GM21381 (cell line): ENCODE measurements at regions not wholly inside any gene's neighbourhood (a gene's known extent, or its start where the extent isn't known, plus 50 kb on each side); places are given as distances from the start of the nearest gene placed in this dataset.
"Not testable (repeated sequence)": the region's sequence is repeated elsewhere in the genome, so short reads cannot be mapped to it uniquely, and the experiment has no call there.

Experiments used
- ATAC-seq: cut with Tn5 transposase; IDR thresholded peaks from one replicate; pipeline ENCODE4 v1.9.1; 2021; ENCODE audit warnings: mild to moderate bottlenecking, moderate library complexity; ENCODE audit not compliant: unreplicated experiment

DNA sequence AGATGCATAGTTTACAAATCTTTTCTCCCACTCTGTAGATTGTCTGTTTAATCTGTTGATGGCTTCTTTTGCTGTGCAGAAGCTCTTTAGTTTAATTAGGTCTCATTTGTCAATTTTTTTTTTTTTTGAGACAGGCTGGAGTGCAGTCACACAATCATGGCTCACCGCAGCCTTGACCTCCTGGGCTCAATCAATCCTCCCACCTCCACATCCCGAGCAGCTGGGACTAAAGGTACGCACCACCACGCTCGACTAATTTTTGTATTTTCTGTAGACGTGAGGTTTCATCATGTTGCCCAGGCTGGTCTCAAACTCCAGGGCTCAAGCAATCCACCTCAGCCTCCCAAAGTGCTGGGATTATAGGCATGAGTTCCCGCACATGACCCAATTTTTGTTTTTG, 1655.8 kb downstream of the REEP3 start:
- no peak for ATAC-seq

DNA sequence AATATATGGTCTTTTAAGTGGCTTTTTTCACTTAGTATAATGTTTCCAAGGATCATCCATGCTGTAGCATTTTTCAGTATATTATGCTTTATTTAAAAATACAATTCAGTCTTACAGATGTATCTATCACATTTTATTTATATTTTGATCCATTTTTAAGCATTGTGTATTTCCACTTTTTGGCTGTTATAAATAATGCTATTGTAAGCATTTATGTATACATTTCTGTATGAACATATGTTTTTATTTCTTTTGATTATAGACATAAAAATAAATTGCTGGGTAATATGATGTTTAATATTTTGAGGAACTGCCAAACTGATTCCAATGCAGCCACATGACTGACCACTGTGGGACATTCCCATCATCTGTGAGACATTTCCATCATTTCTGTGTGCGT, 1662.0 kb downstream of the REEP3 start:
- ATAC-seq = no peak

DNA sequence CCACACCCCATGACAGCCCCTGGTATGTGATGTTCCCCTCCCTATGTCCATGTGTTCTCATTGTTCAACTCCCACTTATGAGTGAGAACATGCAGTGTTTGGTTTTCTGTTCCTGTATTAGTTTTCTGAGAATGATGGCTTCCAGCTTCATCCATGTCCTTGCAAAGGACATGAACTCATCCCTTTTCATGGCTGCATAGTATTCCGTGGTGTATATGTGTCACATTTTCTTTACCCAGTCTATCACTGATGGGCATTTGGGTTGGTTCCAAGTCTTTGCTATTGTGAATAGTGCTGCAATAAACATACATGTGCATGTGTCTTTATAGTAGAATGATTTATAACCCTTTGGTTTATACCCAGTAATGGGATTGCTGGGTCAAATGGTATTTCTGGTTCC, 1665.5 kb downstream of the REEP3 start:
- not testable (repeated sequence) for ATAC-seq

- ATAC-seq = no peak
Observed at GRCh38 chr10:65194126-65194525, 1672.9 kb downstream of the REEP3 start.

DNA sequence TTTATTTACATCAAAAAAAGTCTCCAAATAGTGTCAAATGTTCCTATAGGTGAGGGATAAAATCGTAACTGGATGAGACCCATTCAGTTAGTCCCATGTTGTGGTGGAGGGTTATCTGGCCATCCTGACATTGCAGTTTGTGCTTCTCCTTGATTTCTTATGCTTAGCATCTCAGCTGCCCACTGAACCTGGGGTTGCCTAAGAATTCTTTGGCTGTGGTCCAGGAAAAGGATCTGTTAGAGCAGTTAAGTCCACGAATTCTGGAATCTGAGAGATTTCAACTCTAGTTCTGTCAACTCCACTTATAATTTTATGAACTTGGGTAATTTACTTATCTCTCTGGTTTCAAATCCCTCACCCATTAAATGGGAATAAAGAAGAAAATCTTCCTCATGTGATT, 1673.4 kb downstream of the REEP3 start:
- ATAC-seq = no peak

DNA sequence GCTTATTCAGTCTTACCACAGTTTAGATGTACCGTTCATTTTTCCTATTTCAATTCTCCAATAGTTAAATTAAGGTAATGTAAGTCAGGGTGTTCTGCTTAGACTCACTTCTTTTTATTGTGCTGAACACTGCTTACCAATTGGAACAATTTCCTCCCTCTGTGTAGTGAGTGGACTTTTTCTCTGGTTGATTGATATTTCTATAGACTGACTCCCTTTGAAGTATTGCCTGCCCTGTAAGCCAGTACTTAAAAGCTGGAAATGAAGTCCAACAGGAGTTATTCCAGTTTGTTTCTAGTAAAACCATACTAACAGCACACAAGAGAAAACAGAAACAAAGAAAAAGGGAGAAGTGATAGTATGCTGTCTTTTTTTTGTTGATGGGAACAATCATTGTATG, 1674.9 kb downstream of the REEP3 start:
- no peak for ATAC-seq

DNA sequence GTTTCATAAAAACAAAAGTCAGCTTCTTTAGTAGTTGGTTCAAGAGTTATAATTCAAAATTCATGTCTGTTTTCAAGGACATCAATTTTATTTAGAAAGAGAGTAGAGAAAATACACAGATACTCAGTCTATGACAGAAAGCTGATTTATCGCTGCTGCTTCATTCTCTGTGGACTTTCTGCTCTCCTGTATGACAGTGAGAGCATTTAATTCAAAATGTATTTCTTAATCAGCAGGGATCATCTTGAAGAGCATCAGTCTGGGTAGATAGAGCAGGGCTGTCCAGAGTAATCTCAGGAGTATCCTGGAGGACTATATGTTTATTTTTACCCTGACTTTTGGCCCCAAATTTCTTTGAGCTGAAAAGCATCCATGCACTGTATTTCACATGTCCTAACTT, 1676.7 kb downstream of the REEP3 start:
- no peak for ATAC-seq

DNA sequence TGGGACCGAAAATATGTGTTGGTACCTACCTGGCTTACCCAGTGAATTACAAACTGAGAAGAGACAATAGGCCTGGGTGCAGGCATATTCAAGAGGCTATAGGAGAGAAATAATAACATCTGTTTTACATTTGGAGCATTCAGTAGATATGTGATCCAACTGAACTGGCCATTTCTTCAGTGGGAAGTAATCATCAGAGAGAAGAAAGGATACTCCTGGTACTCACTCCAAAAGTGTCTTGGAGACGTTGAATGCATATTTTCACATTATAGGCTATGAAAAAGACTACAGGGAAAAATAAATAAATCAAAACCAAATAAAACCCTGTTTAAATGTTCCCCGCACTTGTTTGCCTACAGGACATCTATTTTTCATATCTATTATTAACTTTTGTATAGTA, 1680.3 kb downstream of the REEP3 start:
- ATAC-seq = no peak

DNA sequence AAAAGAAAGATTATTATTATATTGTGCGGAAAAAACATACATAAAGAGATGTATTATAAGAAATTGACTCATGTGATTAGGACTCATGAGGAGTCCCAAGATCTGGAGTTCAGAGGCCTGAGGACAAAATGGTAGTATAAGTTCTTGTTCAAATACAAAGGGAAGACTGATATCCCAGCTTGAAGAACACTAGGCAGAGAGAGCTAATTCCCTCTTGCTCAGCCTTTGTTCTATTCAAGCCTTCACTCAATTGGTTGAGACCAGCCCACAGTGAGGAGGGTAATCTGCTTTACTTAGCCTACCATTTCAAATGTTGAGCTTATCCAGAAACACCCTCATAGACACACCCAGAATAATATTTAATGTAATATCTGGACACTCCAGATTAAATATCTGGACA, 1683.8 kb downstream of the REEP3 start:
- ATAC-seq = no peak

DNA sequence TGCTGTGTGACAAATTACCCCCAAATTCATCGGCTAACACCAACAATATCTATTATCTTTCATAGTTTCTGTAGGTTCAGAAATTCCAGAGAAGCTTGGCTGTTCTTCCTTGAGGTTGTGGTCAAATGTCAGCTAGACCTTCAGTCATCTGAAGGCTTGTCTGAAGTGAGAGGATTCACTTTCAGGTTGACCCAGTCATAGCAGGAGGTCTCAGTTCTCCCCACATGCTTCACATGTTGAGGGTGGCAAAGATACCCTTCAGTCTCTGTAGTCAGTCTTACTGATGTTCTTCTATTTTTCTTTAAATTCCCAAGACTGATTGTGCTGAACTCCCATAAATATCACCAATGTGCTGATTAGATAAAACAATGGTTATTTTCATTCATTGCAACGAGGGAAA, 1692.0 kb downstream of the REEP3 start:
- ATAC-seq = no peak

- no peak for ATAC-seq
Observed at GRCh38 chr10:65219444-65219843, 1698.2 kb downstream of the REEP3 start.

DNA sequence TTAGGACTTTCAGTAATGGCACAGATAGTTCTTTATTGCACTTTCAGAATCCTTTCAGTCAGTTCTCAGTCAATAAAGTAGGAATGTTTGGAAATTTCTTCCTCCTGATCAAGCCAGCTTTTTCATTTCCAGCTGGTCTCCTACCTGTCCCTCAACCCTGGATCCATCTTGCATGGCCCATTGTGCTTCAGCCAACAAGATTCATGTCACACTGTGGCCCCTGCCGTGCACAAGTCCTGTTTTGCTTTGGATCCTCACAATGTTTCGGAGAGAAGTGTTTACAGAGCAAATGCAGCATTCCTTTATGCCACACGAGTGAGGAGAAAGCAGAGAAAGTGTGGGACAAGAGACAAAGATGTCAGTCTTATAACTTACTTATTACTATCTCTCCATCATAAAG, 1694.7 kb upstream of the LRRTM3 start:
- no peak for ATAC-seq

DNA sequence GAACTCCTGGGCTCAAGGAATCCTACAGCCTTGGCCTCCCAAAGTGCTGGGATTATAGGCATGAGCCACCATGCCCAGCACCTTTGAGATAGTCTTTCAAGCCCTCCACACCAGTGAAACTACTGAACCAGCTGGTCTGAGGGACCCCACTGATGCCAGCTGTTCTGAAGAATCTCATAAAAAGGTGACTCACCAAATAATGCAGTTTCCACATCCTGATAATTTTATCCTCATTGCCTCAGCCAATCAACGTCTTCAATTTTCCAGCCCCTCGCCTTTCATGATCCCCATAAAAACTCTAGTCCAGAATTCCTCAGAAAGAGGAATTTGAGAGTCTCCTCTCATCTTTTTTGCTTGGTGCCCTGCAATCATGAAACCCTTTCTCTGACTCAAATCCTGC, 1691.6 kb upstream of the LRRTM3 start:
- no peak for ATAC-seq

DNA sequence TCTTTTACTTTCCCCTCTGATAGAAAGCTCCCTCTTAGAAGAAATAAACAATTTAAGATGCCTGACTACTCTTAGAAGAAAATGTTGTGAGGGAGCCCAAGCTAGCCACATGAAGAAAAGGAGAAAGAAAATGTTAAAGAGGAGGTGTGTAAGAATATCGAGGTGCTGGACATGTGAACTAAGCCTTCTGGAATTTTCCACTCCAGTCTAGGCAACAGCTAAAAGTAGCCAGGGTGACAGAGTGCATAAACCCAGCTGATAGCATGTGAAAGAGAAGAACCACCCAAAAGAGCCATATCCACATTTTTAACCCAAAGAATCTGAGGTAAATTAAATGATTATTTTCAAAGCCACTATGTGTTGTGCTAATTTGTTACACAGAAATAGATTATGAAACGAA, 1690.6 kb upstream of the LRRTM3 start:
- ATAC-seq = no peak

DNA sequence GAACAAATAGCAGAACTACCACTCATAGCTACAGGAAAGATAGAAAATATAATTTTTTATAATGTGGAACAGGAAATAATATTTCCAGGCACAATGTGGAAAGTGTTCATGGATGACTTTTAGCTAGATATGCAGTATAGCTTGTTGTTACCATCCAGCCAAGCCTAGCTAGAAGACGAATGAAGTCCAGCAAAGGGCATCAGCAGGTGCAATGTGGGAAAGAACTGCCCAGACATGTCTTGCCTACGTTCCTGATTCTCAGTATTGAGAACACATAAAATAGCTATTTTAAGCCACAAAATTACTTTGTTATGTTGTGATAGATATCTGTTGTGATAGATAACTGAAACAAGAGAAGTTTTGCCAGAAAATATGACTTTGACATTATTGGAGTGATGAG, 1690.0 kb upstream of the LRRTM3 start:
- no peak for ATAC-seq

GRCh38 chr10:65265451-65265954, 1660.3 kb upstream of the LRRTM3 start:
- ATAC-seq = no peak

- ATAC-seq = not testable (repeated sequence)
Observed at GRCh38 chr10:65269551-65269950, 1656.3 kb upstream of the LRRTM3 start.

DNA sequence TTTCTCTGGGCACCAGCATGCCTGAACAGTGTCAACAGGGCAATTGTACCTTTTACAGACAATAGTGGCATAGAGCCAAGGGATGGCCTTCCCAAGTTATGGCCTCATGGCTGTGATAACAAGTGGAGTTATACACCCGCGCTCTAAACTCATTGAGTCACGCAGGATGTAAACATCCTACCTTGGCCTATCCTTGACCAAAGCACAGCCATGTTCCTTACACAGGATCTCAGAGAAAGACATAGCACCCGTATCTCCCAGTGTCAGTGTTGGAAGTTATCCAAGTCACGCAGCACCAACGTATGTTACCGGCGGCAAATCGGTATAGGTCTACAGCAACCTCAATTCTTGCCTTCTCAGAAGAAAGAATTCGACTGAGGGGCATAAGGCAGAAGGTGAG, 1654.9 kb upstream of the LRRTM3 start:
- no peak for ATAC-seq

DNA sequence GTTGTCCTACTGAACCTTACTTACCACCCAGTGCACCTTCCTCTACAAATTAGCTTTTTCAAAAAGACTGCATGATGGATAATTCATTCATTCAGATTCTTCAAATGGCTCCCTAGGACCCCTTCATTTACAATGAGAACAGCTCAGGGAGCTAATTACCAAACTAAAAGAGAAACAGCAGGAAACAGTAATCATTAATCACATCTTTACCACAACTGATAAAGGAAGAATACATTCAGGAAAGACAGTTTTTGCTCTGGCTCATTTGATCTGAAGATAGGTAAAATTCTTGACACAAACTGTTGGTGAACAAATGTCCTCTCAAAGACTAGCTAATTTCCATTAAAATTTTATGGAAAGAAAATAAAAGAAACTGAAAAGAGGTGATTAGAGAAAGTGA, 1652.7 kb upstream of the LRRTM3 start:
- ATAC-seq = no peak

GRCh38 chr10:65275296-65275695, 1650.5 kb upstream of the LRRTM3 start:
- no peak for ATAC-seq

GRCh38 chr10:65284495-65285041, 1641.3 kb upstream of the LRRTM3 start:
- no peak for ATAC-seq

- not testable (repeated sequence) for ATAC-seq
Observed at GRCh38 chr10:65285726-65286125, 1640.1 kb upstream of the LRRTM3 start.

GRCh38 chr10:65291286-65291685, 1634.5 kb upstream of the LRRTM3 start:
- no peak for ATAC-seq
